ENCODE measurements at regions not wholly inside any gene's neighbourhood (a gene's known extent, or its start where the extent isn't known, plus 50 kb on each side); places are given as distances from the start of the nearest gene placed in this dataset.
A peak's percentile ranks its signal among the peaks of the same experiment; 100 is the strongest.

GRCh38 chr4:128349921-128350320 lies 62.3 kb upstream of the PGRMC2 start (continued):
- TF ChIP-seq, protein P1, sequence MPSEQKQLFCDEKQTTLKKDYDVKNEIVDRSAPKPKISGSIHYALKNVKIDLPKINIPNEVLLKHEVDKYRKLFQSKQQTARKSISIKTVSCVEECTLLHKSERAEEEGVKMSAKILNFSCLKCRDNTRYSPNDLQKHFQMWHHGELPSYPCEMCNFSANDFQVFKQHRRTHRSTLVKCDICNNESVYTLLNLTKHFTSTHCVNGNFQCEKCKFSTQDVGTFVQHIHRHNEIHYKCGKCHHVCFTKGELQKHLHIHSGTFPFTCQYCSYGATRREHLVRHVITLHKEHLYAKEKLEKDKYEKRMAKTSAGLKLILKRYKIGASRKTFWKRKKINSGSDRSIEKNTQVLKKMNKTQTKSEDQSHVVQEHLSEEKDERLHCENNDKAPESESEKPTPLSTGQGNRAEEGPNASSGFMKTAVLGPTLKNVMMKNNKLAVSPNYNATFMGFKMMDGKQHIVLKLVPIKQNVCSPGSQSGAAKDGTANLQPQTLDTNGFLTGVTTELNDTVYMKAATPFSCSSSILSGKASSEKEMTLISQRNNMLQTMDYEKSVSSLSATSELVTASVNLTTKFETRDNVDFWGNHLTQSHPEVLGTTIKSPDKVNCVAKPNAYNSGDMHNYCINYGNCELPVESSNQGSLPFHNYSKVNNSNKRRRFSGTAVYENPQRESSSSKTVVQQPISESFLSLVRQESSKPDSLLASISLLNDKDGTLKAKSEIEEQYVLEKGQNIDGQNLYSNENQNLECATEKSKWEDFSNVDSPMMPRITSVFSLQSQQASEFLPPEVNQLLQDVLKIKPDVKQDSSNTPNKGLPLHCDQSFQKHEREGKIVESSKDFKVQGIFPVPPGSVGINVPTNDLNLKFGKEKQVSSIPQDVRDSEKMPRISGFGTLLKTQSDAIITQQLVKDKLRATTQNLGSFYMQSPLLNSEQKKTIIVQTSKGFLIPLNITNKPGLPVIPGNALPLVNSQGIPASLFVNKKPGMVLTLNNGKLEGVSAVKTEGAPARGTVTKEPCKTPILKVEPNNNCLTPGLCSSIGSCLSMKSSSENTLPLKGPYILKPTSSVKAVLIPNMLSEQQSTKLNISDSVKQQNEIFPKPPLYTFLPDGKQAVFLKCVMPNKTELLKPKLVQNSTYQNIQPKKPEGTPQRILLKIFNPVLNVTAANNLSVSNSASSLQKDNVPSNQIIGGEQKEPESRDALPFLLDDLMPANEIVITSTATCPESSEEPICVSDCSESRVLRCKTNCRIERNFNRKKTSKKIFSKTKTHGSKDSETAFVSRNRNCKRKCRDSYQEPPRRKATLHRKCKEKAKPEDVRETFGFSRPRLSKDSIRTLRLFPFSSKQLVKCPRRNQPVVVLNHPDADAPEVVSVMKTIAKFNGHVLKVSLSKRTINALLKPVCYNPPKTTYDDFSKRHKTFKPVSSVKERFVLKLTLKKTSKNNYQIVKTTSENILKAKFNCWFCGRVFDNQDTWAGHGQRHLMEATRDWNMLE (tag by site-specific recombination; conservative IDR thresholded peaks at IDR 0.05; ENCODE audit: low read depth), result 0 out of 2 replicates have a peak, but pooled peaks have one; percentile 12
- TF ChIP-seq, protein P2, sequence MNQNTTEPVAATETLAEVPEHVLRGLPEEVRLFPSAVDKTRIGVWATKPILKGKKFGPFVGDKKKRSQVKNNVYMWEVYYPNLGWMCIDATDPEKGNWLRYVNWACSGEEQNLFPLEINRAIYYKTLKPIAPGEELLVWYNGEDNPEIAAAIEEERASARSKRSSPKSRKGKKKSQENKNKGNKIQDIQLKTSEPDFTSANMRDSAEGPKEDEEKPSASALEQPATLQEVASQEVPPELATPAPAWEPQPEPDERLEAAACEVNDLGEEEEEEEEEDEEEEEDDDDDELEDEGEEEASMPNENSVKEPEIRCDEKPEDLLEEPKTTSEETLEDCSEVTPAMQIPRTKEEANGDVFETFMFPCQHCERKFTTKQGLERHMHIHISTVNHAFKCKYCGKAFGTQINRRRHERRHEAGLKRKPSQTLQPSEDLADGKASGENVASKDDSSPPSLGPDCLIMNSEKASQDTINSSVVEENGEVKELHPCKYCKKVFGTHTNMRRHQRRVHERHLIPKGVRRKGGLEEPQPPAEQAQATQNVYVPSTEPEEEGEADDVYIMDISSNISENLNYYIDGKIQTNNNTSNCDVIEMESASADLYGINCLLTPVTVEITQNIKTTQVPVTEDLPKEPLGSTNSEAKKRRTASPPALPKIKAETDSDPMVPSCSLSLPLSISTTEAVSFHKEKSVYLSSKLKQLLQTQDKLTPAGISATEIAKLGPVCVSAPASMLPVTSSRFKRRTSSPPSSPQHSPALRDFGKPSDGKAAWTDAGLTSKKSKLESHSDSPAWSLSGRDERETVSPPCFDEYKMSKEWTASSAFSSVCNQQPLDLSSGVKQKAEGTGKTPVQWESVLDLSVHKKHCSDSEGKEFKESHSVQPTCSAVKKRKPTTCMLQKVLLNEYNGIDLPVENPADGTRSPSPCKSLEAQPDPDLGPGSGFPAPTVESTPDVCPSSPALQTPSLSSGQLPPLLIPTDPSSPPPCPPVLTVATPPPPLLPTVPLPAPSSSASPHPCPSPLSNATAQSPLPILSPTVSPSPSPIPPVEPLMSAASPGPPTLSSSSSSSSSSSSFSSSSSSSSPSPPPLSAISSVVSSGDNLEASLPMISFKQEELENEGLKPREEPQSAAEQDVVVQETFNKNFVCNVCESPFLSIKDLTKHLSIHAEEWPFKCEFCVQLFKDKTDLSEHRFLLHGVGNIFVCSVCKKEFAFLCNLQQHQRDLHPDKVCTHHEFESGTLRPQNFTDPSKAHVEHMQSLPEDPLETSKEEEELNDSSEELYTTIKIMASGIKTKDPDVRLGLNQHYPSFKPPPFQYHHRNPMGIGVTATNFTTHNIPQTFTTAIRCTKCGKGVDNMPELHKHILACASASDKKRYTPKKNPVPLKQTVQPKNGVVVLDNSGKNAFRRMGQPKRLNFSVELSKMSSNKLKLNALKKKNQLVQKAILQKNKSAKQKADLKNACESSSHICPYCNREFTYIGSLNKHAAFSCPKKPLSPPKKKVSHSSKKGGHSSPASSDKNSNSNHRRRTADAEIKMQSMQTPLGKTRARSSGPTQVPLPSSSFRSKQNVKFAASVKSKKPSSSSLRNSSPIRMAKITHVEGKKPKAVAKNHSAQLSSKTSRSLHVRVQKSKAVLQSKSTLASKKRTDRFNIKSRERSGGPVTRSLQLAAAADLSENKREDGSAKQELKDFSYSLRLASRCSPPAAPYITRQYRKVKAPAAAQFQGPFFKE (tag by site-specific recombination; IDR thresholded peaks at IDR 0.05; ENCODE audit: borderline replicate concordance), result no peak
- TF ChIP-seq ZNF266 (tag by site-specific recombination; IDR thresholded peaks at IDR 0.05; ENCODE audit: low read depth) (no peak), ZEB2 (tag by site-specific recombination; IDR thresholded peaks at IDR 0.05) (peak; percentile 18; the same call in 1 of the 2 replicates), YY2 (tag by site-specific recombination; IDR thresholded peaks at IDR 0.05) (peak; percentile 38; the same call in 1 of the 2 replicates), ZNF629 (tag by site-specific recombination; IDR thresholded peaks at IDR 0.05) (peak; percentile 30; the same call in 1 of the 2 replicates)
- TF ChIP-seq, protein P3, sequence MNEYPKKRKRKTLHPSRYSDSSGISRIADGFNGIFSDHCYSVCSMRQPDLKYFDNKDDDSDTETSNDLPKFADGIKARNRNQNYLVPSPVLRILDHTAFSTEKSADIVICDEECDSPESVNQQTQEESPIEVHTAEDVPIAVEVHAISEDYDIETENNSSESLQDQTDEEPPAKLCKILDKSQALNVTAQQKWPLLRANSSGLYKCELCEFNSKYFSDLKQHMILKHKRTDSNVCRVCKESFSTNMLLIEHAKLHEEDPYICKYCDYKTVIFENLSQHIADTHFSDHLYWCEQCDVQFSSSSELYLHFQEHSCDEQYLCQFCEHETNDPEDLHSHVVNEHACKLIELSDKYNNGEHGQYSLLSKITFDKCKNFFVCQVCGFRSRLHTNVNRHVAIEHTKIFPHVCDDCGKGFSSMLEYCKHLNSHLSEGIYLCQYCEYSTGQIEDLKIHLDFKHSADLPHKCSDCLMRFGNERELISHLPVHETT (tag by site-specific recombination; IDR thresholded peaks at IDR 0.05), result no peak

GRCh38 chr4:128347930-128348660 lies 60.5 kb upstream of the PGRMC2 start:
- no peak overlapping the region for H3K4me3 ChIP-seq (ENCODE audit: low read depth, low read length)
- H3K27ac ChIP-seq (ENCODE audit: extremely low read depth, low read depth, low read length), result no peak overlapping the region
- TF ChIP-seq, protein P4, sequence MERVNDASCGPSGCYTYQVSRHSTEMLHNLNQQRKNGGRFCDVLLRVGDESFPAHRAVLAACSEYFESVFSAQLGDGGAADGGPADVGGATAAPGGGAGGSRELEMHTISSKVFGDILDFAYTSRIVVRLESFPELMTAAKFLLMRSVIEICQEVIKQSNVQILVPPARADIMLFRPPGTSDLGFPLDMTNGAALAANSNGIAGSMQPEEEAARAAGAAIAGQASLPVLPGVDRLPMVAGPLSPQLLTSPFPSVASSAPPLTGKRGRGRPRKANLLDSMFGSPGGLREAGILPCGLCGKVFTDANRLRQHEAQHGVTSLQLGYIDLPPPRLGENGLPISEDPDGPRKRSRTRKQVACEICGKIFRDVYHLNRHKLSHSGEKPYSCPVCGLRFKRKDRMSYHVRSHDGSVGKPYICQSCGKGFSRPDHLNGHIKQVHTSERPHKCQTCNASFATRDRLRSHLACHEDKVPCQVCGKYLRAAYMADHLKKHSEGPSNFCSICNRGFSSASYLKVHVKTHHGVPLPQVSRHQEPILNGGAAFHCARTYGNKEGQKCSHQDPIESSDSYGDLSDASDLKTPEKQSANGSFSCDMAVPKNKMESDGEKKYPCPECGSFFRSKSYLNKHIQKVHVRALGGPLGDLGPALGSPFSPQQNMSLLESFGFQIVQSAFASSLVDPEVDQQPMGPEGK (tag by site-specific recombination; IDR thresholded peaks at IDR 0.05), result no peak
- TF ChIP-seq, protein P5, sequence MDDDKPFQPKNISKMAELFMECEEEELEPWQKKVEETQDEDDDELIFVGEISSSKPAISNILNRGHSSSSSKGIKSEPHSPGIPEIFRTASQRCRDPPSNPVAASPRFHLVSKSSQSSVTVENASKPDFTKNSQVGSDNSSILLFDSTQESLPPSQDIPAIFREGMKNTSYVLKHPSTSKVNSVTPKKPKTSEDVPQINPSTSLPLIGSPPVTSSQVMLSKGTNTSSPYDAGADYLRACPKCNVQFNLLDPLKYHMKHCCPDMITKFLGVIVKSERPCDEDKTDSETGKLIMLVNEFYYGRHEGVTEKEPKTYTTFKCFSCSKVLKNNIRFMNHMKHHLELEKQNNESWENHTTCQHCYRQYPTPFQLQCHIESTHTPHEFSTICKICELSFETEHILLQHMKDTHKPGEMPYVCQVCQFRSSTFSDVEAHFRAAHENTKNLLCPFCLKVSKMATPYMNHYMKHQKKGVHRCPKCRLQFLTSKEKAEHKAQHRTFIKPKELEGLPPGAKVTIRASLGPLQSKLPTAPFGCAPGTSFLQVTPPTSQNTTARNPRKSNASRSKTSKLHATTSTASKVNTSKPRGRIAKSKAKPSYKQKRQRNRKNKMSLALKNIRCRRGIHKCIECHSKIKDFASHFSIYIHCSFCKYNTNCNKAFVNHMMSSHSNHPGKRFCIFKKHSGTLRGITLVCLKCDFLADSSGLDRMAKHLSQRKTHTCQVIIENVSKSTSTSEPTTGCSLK (tag by site-specific recombination; IDR thresholded peaks at IDR 0.05), result no peak
- TF ChIP-seq ZNF266 (tag by site-specific recombination; IDR thresholded peaks at IDR 0.05; ENCODE audit: low read depth) (no peak), ZNF202 (tag by site-specific recombination; IDR thresholded peaks at IDR 0.05; ENCODE audit: borderline replicate concordance) (no peak), ZNF623 (tag by site-specific recombination; IDR thresholded peaks at IDR 0.05) (no peak), ZNF302 (tag by site-specific recombination; IDR thresholded peaks at IDR 0.05; ENCODE audit: low read depth) (no peak), ZNF324 (tag by site-specific recombination; IDR thresholded peaks at IDR 0.05) (no peak)
- TF ChIP-seq, protein P6, sequence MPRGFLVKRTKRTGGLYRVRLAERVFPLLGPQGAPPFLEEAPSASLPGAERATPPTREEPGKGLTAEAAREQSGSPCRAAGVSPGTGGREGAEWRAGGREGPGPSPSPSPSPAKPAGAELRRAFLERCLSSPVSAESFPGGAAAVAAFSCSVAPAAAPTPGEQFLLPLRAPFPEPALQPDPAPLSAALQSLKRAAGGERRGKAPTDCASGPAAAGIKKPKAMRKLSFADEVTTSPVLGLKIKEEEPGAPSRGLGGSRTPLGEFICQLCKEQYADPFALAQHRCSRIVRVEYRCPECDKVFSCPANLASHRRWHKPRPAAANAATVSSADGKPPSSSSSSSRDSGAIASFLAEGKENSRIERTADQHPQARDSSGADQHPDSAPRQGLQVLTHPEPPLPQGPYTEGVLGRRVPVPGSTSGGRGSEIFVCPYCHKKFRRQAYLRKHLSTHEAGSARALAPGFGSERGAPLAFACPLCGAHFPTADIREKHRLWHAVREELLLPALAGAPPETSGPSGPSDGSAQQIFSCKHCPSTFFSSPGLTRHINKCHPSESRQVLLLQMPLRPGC (tag by site-specific recombination; IDR thresholded peaks at IDR 0.05), result no peak

More at GRCh38 chr4:128347930-128348660, 60.5 kb upstream of the PGRMC2 start:
- Histone ChIP-seq H3K36me3 (ENCODE audit: control insufficient read depth in 2 of 2, insufficient read depth in 1 of 2, low read length in 2 of 2) (no peaks in the 10 kb centered on the region), H3K9me3 (ENCODE audit: control insufficient read depth, insufficient read depth, low read depth, low read length) (no peaks in the 10 kb centered on the region), H3K4me1 (ENCODE audit: control insufficient read depth, insufficient read depth, low read length) (no peaks in the 10 kb centered on the region)
- ChIA-PET POLR2A (no interaction called here), CTCF (no interaction called here)

Data from HEK293 (cell line).